B cell (primary cell): ENCODE measurements at regions not wholly inside any gene's neighbourhood (a gene's known extent, or its start where the extent isn't known, plus 50 kb on each side); places are given as distances from the start of the nearest gene placed in this dataset.

Source experiments
- ATAC-seq: fragments of 200-7000 bp; cut with Tn5 transposase; one replicate; pipeline ENCODE4 v1.10.0; 2021; ENCODE audit warnings: low read depth, mild to moderate bottlenecking, moderate number of reproducible peaks, moderate library complexity
- CTCF ChIA-PET: fragments of 350-600 bp; sonication (Branson Sonifier 250); formaldehyde crosslinking; loops from one replicate; lab custom pipeline; 2021; ENCODE audit warnings: antibody characterized with exemption, inconsistent platforms; lab: Charles Lee
- POLR2A ChIA-PET: fragments of 350-600 bp; sonication (Branson Sonifier 250); formaldehyde crosslinking; loops from one replicate; lab custom pipeline; 2021; ENCODE audit warnings: antibody characterized with exemption; lab: Charles Lee
- DNase-seq: peaks from one replicate; pipeline ENCODE4 v3.0.0; 2013
- H2AFZ ChIP-seq: 2 replicates; pipeline ENCODE4 v1.6.1; 2012; ENCODE audit warnings: mild to moderate bottlenecking, low read depth, low read length; ENCODE audit not compliant: insufficient read depth, poor library complexity, severe bottlenecking
- H3K27ac ChIP-seq, 2 donors: 1 replicate in 1 of 2; 2 replicates in 1 of 2; pipeline ENCODE4 v1.5.1; 2012 to 2013; ENCODE audit warnings: low read length in 2 of 2, mild to moderate bottlenecking in 2 of 2, moderate library complexity in 1 of 2
- H3K27me3 ChIP-seq, 4 experiments: fragments of 200-600 bp in 1 of 4; sonication (generic) in 1 of 4; replicated peaks in 1 of 4; 1 replicate in 2 of 4; 2 replicates in 2 of 4; pipeline versions ENCODE4 v1.6.1 to v1.7.0; 2013 to 2016; ENCODE audit warnings: low read length in 3 of 4, mild to moderate bottlenecking in 2 of 4, mixed read lengths in 1 of 4, moderate library complexity in 1 of 4; ENCODE audit not compliant: insufficient read depth in 4 of 4, control insufficient read depth in 3 of 4; ENCODE audit errors: control extremely low read depth in 1 of 4
- H3K36me3 ChIP-seq, 2 experiments: replicated peaks in 1 of 2; 1 replicate in 1 of 2; 2 replicates in 1 of 2; pipeline versions ENCODE4 v1.6.1 to v1.7.1; 2013; ENCODE audit warnings: low read length in 1 of 2; ENCODE audit not compliant: insufficient read depth in 2 of 2, control insufficient read depth in 1 of 2; ENCODE audit errors: control extremely low read depth in 1 of 2, extremely low read depth in 1 of 2
- H3K4me1 ChIP-seq, 2 donors: fragments of 200-600 bp in 1 of 2; sonication (generic) in 1 of 2; 1 replicate in 1 of 2; 2 replicates in 1 of 2; pipeline versions ENCODE4 v1.5.1 to v1.6.1; 2013 to 2017; ENCODE audit warnings: low read length in 2 of 2; ENCODE audit not compliant: control insufficient read depth in 2 of 2, insufficient read depth in 2 of 2
- H3K4me2 ChIP-seq: replicated peaks from 2 replicates; pipeline ENCODE3; 2012; ENCODE audit warnings: mild to moderate bottlenecking, low read depth, low read length; ENCODE audit not compliant: poor library complexity, severe bottlenecking
- H3K4me3 ChIP-seq, 5 experiments: fragments of 200-600 bp in 1 of 5; sonication (generic) in 1 of 5; 1 replicate in 3 of 5; 2 replicates in 2 of 5; pipeline versions ENCODE4 v1.5.1 to v1.7.0; 2011 to 2016; ENCODE audit warnings: low read length in 4 of 5, mild to moderate bottlenecking in 4 of 5, low read depth in 2 of 5, control low read depth in 1 of 5, moderate library complexity in 1 of 5; ENCODE audit not compliant: insufficient read depth in 1 of 5; ENCODE audit errors: control extremely low read depth in 1 of 5, extremely low read depth in 1 of 5
- H3K79me2 ChIP-seq: fragments of 200-600 bp; sonication (generic); one replicate; pipeline ENCODE4 v1.6.0; 2016; ENCODE audit warnings: low read length; ENCODE audit not compliant: control insufficient read depth, insufficient read depth
- H3K9ac ChIP-seq: fragments of 200-600 bp; sonication (generic); 2 replicates; pipeline ENCODE4 v1.6.1; 2017; ENCODE audit warnings: mild to moderate bottlenecking, low read length, moderate library complexity
- H3K9me3 ChIP-seq, 3 donors: one replicate each; pipeline versions ENCODE4 v1.6.1 to v1.7.1; 2013; ENCODE audit warnings: low read length in 2 of 3; ENCODE audit not compliant: control insufficient read depth in 2 of 3, insufficient read depth in 1 of 3; ENCODE audit errors: control extremely low read depth in 1 of 3
- H4K20me1 ChIP-seq: 2 replicates; pipeline ENCODE4 v1.6.0; 2012; ENCODE audit warnings: mild to moderate bottlenecking, low read length; ENCODE audit not compliant: insufficient read depth, control insufficient read depth, poor library complexity, severe bottlenecking
- H3K27ac Mint-ChIP-seq: one replicate; pipeline ENCODE4 v1.8.0; 2021; ENCODE audit warnings: mixed read lengths
- H3K27me3 Mint-ChIP-seq: one replicate; pipeline ENCODE4 v1.8.0; 2021; ENCODE audit warnings: mixed read lengths
- H3K4me1 Mint-ChIP-seq: one replicate; pipeline ENCODE4 v1.8.0; 2021; ENCODE audit warnings: mixed read lengths
- H3K4me3 Mint-ChIP-seq: one replicate; pipeline ENCODE4 v1.8.0; 2021; ENCODE audit warnings: mixed read lengths
- H3K9me3 Mint-ChIP-seq: one replicate; pipeline ENCODE4 v1.8.0; 2022; ENCODE audit warnings: mixed read lengths; ENCODE audit not compliant: insufficient read depth
- EZH2 ChIP-seq: IDR thresholded peaks from 2 replicates; pipeline ENCODE4 v1.6.1; 2012; ENCODE audit warnings: borderline replicate concordance, low read depth, mild to moderate bottlenecking, moderate library complexity, low read length; ENCODE audit not compliant: insufficient read depth, poor library complexity, severe bottlenecking
- whole genome bisulfite sequencing: methylation state at CpG from one replicate; pipeline ENCODE4 v1.1.5; 2013; ENCODE audit warnings: missing lambda C conversion rate; ENCODE audit not compliant: insufficient coverage; 5-methylcytosine and 5-hydroxymethylcytosine counted together
- intact Hi-C: fragments of 100-400 bp; cut with micrococcal nuclease; formaldehyde crosslinking; loops from one replicate; pipeline ENCODE4 v1.10.0; 2022
- TF ChIP-seq, protein P1 (sequence below): fragments of 200-600 bp; IDR thresholded peaks from one replicate; pipeline ENCODE4 v1.8.0; 2022; ENCODE audit warnings: antibody characterized with exemption, mild to moderate bottlenecking

DNA sequence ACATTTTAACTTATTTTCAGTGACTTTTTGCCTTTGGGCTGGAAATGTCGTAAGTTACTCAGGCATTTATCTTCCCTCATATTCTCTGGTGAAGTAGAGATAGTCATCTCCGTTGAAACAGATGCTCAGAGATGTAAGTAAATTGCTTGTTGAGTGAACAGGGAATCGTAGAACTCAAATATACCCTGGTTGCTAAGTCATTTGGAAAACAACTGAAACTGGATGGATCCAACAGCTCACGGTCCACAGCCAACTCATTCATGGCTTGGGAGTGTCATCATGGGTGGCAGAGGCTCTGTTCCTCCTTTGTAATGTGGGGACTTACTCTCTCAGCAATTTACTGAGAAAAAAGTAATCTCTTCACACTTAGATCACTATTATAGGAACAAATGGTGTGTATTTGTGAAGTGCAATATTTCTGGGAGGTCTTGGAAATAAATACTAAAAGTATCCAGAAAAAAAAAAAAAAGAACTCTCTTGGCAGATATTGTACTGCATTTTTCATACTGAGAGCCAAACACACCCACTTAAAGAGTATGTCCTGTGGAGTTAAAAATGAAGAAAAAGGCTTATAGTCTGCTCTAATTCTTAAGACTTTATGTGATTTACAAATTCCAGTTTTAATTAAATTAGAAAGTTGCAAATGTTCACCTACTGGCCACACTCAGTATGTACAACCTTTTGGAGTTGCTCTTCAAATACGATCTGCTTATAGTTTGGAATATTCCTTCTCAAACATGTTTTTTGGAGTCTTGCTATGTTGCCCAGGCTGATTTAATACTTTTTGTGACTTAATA lies 107.4 kb downstream of the LEPR start:
- H3K9ac ChIP-seq: no peak overlapping the region
- peaks cover 3% of the 10 kb centered on the region for H3K9me3 Mint-ChIP-seq
- H3K4me3 Mint-ChIP-seq: no peak overlapping the region
- no peaks in the 10 kb centered on the region for H3K79me2 ChIP-seq
- ATAC-seq: no peak
- no peak for DNase-seq
- no peak overlapping the region for H3K4me2 ChIP-seq
- H3K4me1 ChIP-seq: no peaks in the 10 kb centered on the region
- H3K27ac Mint-ChIP-seq: no peak overlapping the region
- H2AFZ ChIP-seq: no peak overlapping the region
- H3K27me3 Mint-ChIP-seq: peaks cover 44% of the 10 kb centered on the region
- H3K4me3 ChIP-seq: no peak overlapping the region
- ChIA-PET CTCF (no interaction called here), POLR2A (no interaction called here)
- H3K36me3 ChIP-seq: no peaks in the 10 kb centered on the region
- H4K20me1 ChIP-seq: no peaks in the 10 kb centered on the region
- peaks cover 0 to 25% (median 16%) of the 10 kb centered on the region in 4 experiments for H3K27me3 ChIP-seq
- no peak for TF ChIP-seq EZH2
- TF ChIP-seq, protein P1, sequence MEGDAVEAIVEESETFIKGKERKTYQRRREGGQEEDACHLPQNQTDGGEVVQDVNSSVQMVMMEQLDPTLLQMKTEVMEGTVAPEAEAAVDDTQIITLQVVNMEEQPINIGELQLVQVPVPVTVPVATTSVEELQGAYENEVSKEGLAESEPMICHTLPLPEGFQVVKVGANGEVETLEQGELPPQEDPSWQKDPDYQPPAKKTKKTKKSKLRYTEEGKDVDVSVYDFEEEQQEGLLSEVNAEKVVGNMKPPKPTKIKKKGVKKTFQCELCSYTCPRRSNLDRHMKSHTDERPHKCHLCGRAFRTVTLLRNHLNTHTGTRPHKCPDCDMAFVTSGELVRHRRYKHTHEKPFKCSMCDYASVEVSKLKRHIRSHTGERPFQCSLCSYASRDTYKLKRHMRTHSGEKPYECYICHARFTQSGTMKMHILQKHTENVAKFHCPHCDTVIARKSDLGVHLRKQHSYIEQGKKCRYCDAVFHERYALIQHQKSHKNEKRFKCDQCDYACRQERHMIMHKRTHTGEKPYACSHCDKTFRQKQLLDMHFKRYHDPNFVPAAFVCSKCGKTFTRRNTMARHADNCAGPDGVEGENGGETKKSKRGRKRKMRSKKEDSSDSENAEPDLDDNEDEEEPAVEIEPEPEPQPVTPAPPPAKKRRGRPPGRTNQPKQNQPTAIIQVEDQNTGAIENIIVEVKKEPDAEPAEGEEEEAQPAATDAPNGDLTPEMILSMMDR: no peak
- WGBS: 30% methylated on average over 2 of the region's 5 CpGs
- peaks cover 1% of the 10 kb centered on the region for H3K4me1 Mint-ChIP-seq
- intact Hi-C loops: no loop called here
- H3K27ac ChIP-seq: no peak overlapping the region
- H3K9me3 ChIP-seq: peaks cover 0 to 1% (median 0%) of the 10 kb centered on the region in 3 donors

DNA sequence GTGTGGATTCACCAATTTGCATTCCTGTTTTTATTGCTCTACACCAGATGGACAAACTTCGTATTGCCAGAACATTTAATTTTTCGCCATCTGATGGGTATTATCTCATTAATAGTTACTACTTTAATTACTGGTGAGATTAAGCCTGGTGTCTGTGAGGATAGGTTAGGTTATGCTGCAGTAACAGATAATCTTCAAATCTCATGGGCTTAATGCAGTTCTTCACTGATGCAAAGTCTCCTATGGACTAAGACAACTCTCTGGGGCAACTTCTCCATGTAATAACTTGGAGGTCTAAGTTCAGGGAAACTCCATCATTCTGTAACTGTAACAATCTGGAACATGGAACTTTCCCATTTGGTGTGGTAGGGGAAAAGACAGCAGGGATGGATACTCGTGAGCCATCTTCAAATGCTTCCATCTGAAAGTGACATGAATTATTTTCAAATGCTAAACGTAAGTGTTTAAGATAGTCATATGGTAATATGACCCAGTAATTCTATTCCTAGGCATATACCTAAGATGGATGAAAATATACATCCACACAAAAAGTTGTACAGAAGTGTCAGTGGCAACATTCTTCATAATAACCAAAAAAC lies 111.6 kb downstream of the LEPR start:
- WGBS: no CpG with 5 or more reads among the region's 4 CpGs
- no peaks in the 10 kb centered on the region for H3K4me1 ChIP-seq
- peaks cover 0 to 8% (median 3%) of the 10 kb centered on the region in 4 experiments for H3K27me3 ChIP-seq
- no peak overlapping the region for H3K4me3 ChIP-seq
- ATAC-seq: no peak
- peaks cover 0 to under 1% (median 0%) of the 10 kb centered on the region in 3 donors for H3K9me3 ChIP-seq
- H3K4me1 Mint-ChIP-seq: no peaks in the 10 kb centered on the region
- intact Hi-C loops: no loop called here
- no peaks in the 10 kb centered on the region for H3K79me2 ChIP-seq
- ChIA-PET CTCF (no interaction called here), POLR2A (no interaction called here)
- no peak overlapping the region for H3K27ac ChIP-seq
- no peaks in the 10 kb centered on the region for H3K36me3 ChIP-seq
- no peak for DNase-seq
- no peak overlapping the region for H3K27ac Mint-ChIP-seq
- no peak overlapping the region for H2AFZ ChIP-seq
- no peak overlapping the region for H3K4me3 Mint-ChIP-seq
- H3K9ac ChIP-seq: no peak overlapping the region
- no peaks in the 10 kb centered on the region for H4K20me1 ChIP-seq
- peaks cover 3% of the 10 kb centered on the region for H3K9me3 Mint-ChIP-seq
- H3K4me2 ChIP-seq: no peak overlapping the region
- peaks cover 22% of the 10 kb centered on the region for H3K27me3 Mint-ChIP-seq
- TF ChIP-seq, protein P1: no peak
- no peak for TF ChIP-seq EZH2
